ENCODE measurements at regions not wholly inside any gene's neighbourhood (a gene's known extent, or its start where the extent isn't known, plus 50 kb on each side); places are given as distances from the start of the nearest gene placed in this dataset.

DNA sequence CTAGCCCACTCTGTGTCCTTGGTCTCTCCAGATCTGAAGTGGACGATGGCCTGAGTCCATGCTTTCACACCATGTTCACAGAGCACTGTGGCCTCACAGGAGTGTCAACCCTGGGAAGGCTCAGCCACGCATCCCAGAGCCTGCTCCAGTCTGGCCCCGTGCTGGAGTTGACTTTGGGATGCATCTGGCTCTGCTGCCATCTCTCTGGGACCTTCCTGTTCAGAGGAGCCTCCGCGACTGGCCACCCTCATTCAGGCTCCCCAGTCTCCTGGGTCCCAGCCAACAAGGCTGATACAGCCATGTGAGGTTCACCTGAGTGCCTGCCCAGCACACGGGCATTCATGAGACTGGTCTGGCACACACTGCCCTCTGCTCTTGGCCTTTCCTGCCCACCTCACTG is 199.7 kb upstream of the RAB6C start:
- Histone ChIP-seq H3K36me3 (no peaks in the 10 kb centered on the region), H3K4me3 (no peak overlapping the region), H4K20me1 (ENCODE audit: low read depth) (no peaks in the 10 kb centered on the region), H3K4me2 (no peak overlapping the region), H3K4me1 (peaks cover 13% of the 10 kb centered on the region), H3K27ac (no peak overlapping the region), H3K9me3 (ENCODE audit: low read depth) (no peaks in the 10 kb centered on the region), H3F3A (ENCODE audit: low read depth) (no peaks in the 10 kb centered on the region), H2AFZ (replicated peaks) (no peak overlapping the region), H3K9ac (no peak overlapping the region), H3K79me2 (ENCODE audit: low read depth) (no peaks in the 10 kb centered on the region), H3K27me3 (no peaks in the 10 kb centered on the region)
- no peak overlapping the region for H3K27ac Mint-ChIP-seq
- H3K27me3 Mint-ChIP-seq (ENCODE audit: insufficient read depth, low read depth): no peaks in the 10 kb centered on the region
- DNase-seq (ENCODE audit: low spot score): no peak
- H3K4me1 Mint-ChIP-seq: peaks cover 31% of the 10 kb centered on the region
- H3K9me3 Mint-ChIP-seq: no peaks in the 10 kb centered on the region
- no peak for TF ChIP-seq CTCF (IDR thresholded peaks at IDR 0.05)
- no peak for TF ChIP-seq EZH2phosphoT487 (IDR thresholded peaks at IDR 0.05)
- TF ChIP-seq EZH2 (IDR thresholded peaks at IDR 0.05): no peak
- H3K4me3 Mint-ChIP-seq: no peak overlapping the region
- H3K36me3 Mint-ChIP-seq: no peaks in the 10 kb centered on the region

DNA sequence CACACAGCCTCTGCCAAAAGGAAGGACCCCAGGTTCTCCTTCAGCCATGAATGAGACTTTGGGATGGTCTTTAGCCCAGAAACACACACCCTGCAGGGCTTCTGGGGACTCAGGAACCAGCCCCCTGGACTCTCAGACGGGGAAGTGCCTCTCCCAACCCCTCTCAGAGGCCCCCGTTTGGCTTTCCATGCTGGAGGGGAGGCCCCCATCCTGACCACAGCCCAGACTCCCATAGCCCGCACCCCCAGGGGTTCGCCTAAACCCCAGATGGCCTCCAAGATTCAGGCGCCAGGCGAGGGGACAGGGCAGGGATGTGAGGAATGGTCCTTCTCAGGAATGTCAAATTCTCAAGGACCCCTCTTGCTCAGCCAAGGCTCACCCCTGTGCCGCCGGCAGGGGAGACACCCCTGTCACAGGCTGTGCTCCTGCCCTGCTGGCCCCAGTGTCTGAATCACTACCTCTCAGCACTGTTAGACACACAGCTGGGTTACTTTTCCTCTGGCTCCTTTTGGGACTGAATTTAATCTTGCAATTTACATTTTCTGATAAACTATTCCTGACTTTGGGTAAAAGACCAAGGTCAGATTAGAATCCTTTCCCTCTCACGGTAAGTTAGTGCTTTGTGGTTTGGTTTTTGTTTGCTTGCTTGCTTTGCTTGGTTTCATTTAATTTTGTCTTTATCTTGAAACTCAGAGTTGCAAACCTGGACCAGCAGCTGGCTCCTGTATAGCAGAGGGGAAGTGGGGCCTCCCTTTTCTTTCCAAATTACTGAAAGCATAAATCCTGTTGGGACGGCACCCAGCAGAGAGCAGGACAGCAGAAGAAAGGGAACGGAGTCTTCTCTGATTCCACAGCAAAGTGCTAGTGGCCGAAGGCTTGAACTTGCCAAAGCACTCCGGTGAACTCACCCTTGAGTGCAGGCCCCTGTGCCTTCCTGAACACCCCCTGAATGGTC is 198.9 kb upstream of the RAB6C start:
- H3K36me3 ChIP-seq: no peaks in the 10 kb centered on the region
- peak overlapping the region; percentile 26 for H3K27ac Mint-ChIP-seq
- H3K4me1 Mint-ChIP-seq: peaks cover 31% of the 10 kb centered on the region
- H3K27me3 Mint-ChIP-seq (ENCODE audit: insufficient read depth, low read depth): no peaks in the 10 kb centered on the region
- no peaks in the 10 kb centered on the region for H3F3A ChIP-seq (ENCODE audit: low read depth)
- no peak overlapping the region for H3K27ac ChIP-seq
- H2AFZ ChIP-seq (replicated peaks): no peak overlapping the region
- peaks cover 13% of the 10 kb centered on the region for H3K4me1 ChIP-seq
- no peaks in the 10 kb centered on the region for H4K20me1 ChIP-seq (ENCODE audit: low read depth)
- TF ChIP-seq EZH2 (IDR thresholded peaks at IDR 0.05) (no peak), CTCF (IDR thresholded peaks at IDR 0.05) (no peak), EZH2phosphoT487 (IDR thresholded peaks at IDR 0.05) (no peak)
- H3K79me2 ChIP-seq (ENCODE audit: low read depth): no peaks in the 10 kb centered on the region
- no peaks in the 10 kb centered on the region for H3K27me3 ChIP-seq
- no peak overlapping the region for H3K9ac ChIP-seq
- H3K36me3 Mint-ChIP-seq: no peaks in the 10 kb centered on the region
- H3K4me2 ChIP-seq: peak overlapping the region; percentile 35
- DNase-seq (ENCODE audit: low spot score): no peak
- H3K9me3 Mint-ChIP-seq: no peaks in the 10 kb centered on the region
- H3K4me3 ChIP-seq: no peak overlapping the region
- H3K4me3 Mint-ChIP-seq: no peak overlapping the region
- H3K9me3 ChIP-seq (ENCODE audit: low read depth): no peaks in the 10 kb centered on the region

- Histone ChIP-seq H3K27ac (no peak overlapping the region), H3K4me1 (peaks cover 13% of the 10 kb centered on the region), H4K20me1 (ENCODE audit: low read depth) (no peaks in the 10 kb centered on the region), H2AFZ (replicated peaks) (no peak overlapping the region), H3K27me3 (no peaks in the 10 kb centered on the region), H3F3A (ENCODE audit: low read depth) (no peaks in the 10 kb centered on the region), H3K79me2 (ENCODE audit: low read depth) (no peaks in the 10 kb centered on the region), H3K4me2 (no peak overlapping the region), H3K9me3 (ENCODE audit: low read depth) (no peaks in the 10 kb centered on the region), H3K4me3 (no peak overlapping the region), H3K9ac (no peak overlapping the region), H3K36me3 (no peaks in the 10 kb centered on the region)
- no peak for DNase-seq (ENCODE audit: low spot score)
- TF ChIP-seq EZH2 (IDR thresholded peaks at IDR 0.05): no peak
- TF ChIP-seq CTCF (IDR thresholded peaks at IDR 0.05): no peak
- no peak for TF ChIP-seq EZH2phosphoT487 (IDR thresholded peaks at IDR 0.05)
- H3K9me3 Mint-ChIP-seq: no peaks in the 10 kb centered on the region
- H3K4me3 Mint-ChIP-seq: no peak overlapping the region
- H3K4me1 Mint-ChIP-seq: peaks cover 35% of the 10 kb centered on the region
- no peaks in the 10 kb centered on the region for H3K27me3 Mint-ChIP-seq (ENCODE audit: insufficient read depth, low read depth)
- no peaks in the 10 kb centered on the region for H3K36me3 Mint-ChIP-seq
- H3K27ac Mint-ChIP-seq: peak overlapping the region; percentile 40
Measured at GRCh38 chr2:129781749-129782632, 197.5 kb upstream of the RAB6C start.

Measured in neural progenitor cell (in vitro differentiated cells).